Ascending aorta (tissue), 2 donors: ENCODE measurements at regions not wholly inside any gene's neighbourhood (a gene's known extent, or its start where the extent isn't known, plus 50 kb on each side); places are given as distances from the start of the nearest gene placed in this dataset.

Experiments used
- DNase-seq, 2 donors: peaks; one replicate each; pipeline ENCODE4 v3.0.0-alpha.2; 2019; ENCODE audit warnings: low spot score in 2 of 2
- H3K27ac ChIP-seq, 2 donors: fragments of 200-600 bp; sonication (generic); one replicate each; pipeline ENCODE4 v1.5.1; 2016 to 2017; ENCODE audit warnings: mild to moderate bottlenecking in 1 of 2
- H3K27me3 ChIP-seq: fragments of 200-600 bp; sonication (generic); one replicate; pipeline ENCODE4 v1.5.1; 2017
- H3K36me3 ChIP-seq, 2 donors: fragments of 200-600 bp; sonication (generic); one replicate each; pipeline ENCODE4 v1.5.1; 2016
- H3K4me1 ChIP-seq, 2 donors: fragments of 200-600 bp; sonication (generic); one replicate each; pipeline ENCODE4 v1.5.1; 2016 to 2017; ENCODE audit warnings: mild to moderate bottlenecking in 1 of 2
- H3K4me3 ChIP-seq, 2 donors: fragments of 200-600 bp; sonication (generic); one replicate each; pipeline ENCODE4 v1.5.1; 2016 to 2017; ENCODE audit warnings: mild to moderate bottlenecking in 1 of 2
- H3K9me3 ChIP-seq, 2 donors: fragments of 200-600 bp; sonication (generic); one replicate each; pipeline ENCODE4 v1.5.1; 2016
- CTCF ChIP-seq, 3 experiments: fragments of 200-600 bp in 2 of 3; fragments of 450-650 bp in 1 of 3; sonication (generic) in 2 of 3; IDR thresholded peaks; one replicate each; pipeline ENCODE4 v1.5.1; 2016 to 2019; ENCODE audit warnings: antibody characterized with exemption in 3 of 3, mild to moderate bottlenecking in 1 of 3, moderate library complexity in 1 of 3
- intact Hi-C: fragments of 100-400 bp; cut with DNase I; formaldehyde crosslinking; loops from one replicate; pipeline ENCODE4 v1.15.1; 2023

- TF ChIP-seq CTCF (IDR thresholded peaks at IDR 0.05) = no peak
- intact Hi-C loops = no loop called here
- no peaks in the 10 kb centered on the region for H3K27me3 ChIP-seq
Observed at GRCh38 chr12:25903603-25904245, 54.8 kb upstream of the RASSF8 start.

GRCh38 chr12:25904442-25904841 is 54.0 kb upstream of the RASSF8 start:
- Histone ChIP-seq H3K4me3 (no peak overlapping the region), H3K9me3 (no peaks in the 10 kb centered on the region), H3K27ac (no peak overlapping the region), H3K4me1 (no peaks in the 10 kb centered on the region), H3K36me3 (no peaks in the 10 kb centered on the region), H3K27me3 (no peaks in the 10 kb centered on the region)
- no peak for TF ChIP-seq CTCF (IDR thresholded peaks at IDR 0.05)
- intact Hi-C loops = no loop called here
- DNase-seq = no peak

More at GRCh38 chr12:25903603-25904245, 54.8 kb upstream of the RASSF8 start:
- H3K27ac ChIP-seq = no peak overlapping the region
- H3K36me3 ChIP-seq = no peaks in the 10 kb centered on the region
- DNase-seq = no peak
- no peak overlapping the region for H3K4me3 ChIP-seq
- H3K9me3 ChIP-seq = no peaks in the 10 kb centered on the region
- no peaks in the 10 kb centered on the region for H3K4me1 ChIP-seq

- no peak for TF ChIP-seq CTCF (IDR thresholded peaks at IDR 0.05)
- intact Hi-C loops = no loop called here
- no peak overlapping the region for H3K4me3 ChIP-seq
Observed at GRCh38 chr12:25906651-25907340, 51.7 kb upstream of the RASSF8 start.

More at GRCh38 chr12:25906651-25907340, 51.7 kb upstream of the RASSF8 start:
- no peaks in the 10 kb centered on the region for H3K36me3 ChIP-seq
- H3K27me3 ChIP-seq = no peaks in the 10 kb centered on the region
- H3K27ac ChIP-seq = no peak overlapping the region
- no peaks in the 10 kb centered on the region for H3K9me3 ChIP-seq
- H3K4me1 ChIP-seq = no peaks in the 10 kb centered on the region
- DNase-seq = no peak
